Prostate gland (tissue), 2 donors: ENCODE measurements at regions not wholly inside any gene's neighbourhood (a gene's known extent, or its start where the extent isn't known, plus 50 kb on each side); places are given as distances from the start of the nearest gene placed in this dataset.

Experiments
- DNase-seq: peaks from one replicate; pipeline ENCODE4 v3.0.0-alpha.2; 2019; ENCODE audit warnings: low spot score
- H3K27ac ChIP-seq, 2 donors: fragments of 200-600 bp; sonication (generic); 2 replicates each; pipeline ENCODE4 v1.5.1; 2017 to 2019
- H3K27me3 ChIP-seq: fragments of 200-600 bp; sonication (generic); replicated peaks from 2 replicates; pipeline ENCODE4 v1.5.1; 2019; ENCODE audit not compliant: insufficient read depth
- H3K36me3 ChIP-seq, 2 donors: fragments of 200-600 bp; sonication (generic); 1 replicate in 1 of 2; 2 replicates in 1 of 2; pipeline versions ENCODE4 v1.5.1 to v1.8.1; 2017 to 2019
- H3K4me1 ChIP-seq: fragments of 200-600 bp; sonication (generic); replicated peaks from 2 replicates; pipeline ENCODE4 v1.5.1; 2019
- H3K4me3 ChIP-seq, 2 donors: fragments of 200-600 bp; sonication (generic); 2 replicates each; pipeline ENCODE4 v1.5.1; 2017 to 2019
- H3K9me3 ChIP-seq: fragments of 200-600 bp; sonication (generic); 2 replicates; pipeline ENCODE4 v1.5.1; 2017
- CTCF ChIP-seq, 4 experiments: fragments of 200-600 bp in 2 of 4; fragments of 450-650 bp in 2 of 4; sonication (generic) in 2 of 4; IDR thresholded peaks; 1 replicate in 3 of 4; 2 replicates in 1 of 4; pipeline ENCODE4 v1.5.1; 2016 to 2019; ENCODE audit warnings: antibody characterized with exemption in 4 of 4, mild to moderate bottlenecking in 2 of 4, moderate library complexity in 2 of 4
- POLR2A ChIP-seq: fragments of 450-650 bp; IDR thresholded peaks from one replicate; pipeline ENCODE4 v1.6.1; 2016; ENCODE audit warnings: antibody characterized with exemption, mild to moderate bottlenecking
- POLR2AphosphoS5 ChIP-seq: sonication (generic); formaldehyde crosslinking; IDR thresholded peaks from one replicate; pipeline ENCODE4 v1.6.1; 2017; ENCODE audit warnings: antibody characterized with exemption
- WGBS: methylation state at CpG from one replicate; pipeline ENCODE4 v1.1.5; 2018; 5-methylcytosine and 5-hydroxymethylcytosine counted together
- intact Hi-C: fragments of 100-400 bp; cut with DNase I; formaldehyde crosslinking; loops from one replicate; pipeline ENCODE4 v1.14.2; 2022

DNA sequence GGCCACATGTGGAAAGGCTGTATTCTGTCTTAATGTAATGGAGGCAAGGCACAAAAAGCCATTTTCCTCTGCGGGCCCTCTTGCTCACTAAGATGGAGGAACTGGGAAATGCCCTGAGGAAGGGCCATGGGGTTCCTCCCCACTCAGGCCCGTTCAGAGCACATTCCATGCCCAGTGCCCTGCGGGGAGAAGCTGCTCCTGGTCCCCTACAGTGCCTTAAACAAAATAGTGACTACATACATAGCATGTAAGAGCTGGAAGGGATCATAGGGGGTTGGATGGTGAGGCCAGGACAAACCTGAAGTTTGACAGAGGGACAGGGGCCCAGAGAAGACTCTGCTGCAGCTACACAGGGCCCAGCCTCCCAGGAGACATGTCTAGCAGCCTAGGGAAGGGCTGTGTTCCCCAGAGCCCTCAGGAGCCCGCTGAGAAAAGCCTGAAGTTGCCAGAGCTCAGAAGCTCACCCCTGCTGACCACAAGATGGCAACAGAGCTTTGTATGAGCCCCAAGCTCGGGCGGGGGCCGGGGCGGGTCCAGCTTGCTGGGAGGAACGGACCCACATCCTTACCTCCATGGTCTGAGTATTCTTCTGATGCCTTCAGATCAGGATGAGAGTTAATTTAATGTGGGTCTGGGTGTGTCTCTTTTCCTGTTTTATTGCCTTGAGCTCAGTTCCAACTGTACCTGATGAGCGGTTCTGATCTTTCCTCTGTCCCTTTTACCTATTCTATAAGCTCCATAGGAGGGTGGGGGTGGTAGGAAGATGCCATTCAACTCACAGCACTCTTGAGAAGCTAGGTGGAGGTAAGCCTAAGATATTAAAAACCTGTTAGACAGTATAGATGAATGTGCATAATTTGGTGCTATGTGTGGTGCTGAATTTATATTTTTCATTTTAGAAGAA lies 242.9 kb downstream of the CDC5L start:
- Histone ChIP-seq H3K27me3 (no peaks in the 10 kb centered on the region), H3K27ac (no peak overlapping the region), H3K4me3 (no peak overlapping the region), H3K36me3 (no peaks in the 10 kb centered on the region), H3K4me1 (no peaks in the 10 kb centered on the region), H3K9me3 (no peaks in the 10 kb centered on the region)
- peak; percentile 13 for DNase-seq
- 24% methylated on average over 10 of the region's 10 CpGs for WGBS
- TF ChIP-seq POLR2AphosphoS5 (no peak), CTCF (IDR thresholded peaks at IDR 0.05) (peak in 3 of 4 experiments; percentile 51 to 63 (median 54)), POLR2A (no peak)
- intact Hi-C loops, result no loop called here

DNA sequence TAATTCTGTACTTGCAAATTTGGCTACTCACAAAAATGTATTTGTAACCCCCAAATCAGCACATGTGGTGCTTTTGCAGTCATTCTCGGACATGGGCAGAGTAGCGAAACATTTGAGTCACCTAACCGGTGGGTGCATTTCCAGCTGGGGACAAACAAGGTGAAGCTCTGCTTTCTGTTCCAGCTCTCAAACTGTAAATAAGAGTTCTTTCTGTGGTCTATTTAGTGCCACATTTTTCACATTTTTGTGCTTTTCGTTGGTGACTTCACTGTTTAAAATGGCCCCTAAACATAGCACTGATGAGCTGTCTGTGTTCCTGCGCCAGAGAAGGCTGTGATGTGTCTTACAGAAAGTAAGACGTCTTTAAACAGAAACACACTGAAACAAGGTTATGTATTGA lies 244.5 kb downstream of the CDC5L start:
- no peaks in the 10 kb centered on the region for H3K9me3 ChIP-seq
- no peaks in the 10 kb centered on the region for H3K36me3 ChIP-seq
- no peak overlapping the region for H3K4me3 ChIP-seq
- H3K27ac ChIP-seq, result no peak overlapping the region
- H3K27me3 ChIP-seq, result no peaks in the 10 kb centered on the region
- no peak for DNase-seq
- TF ChIP-seq POLR2A (no peak), POLR2AphosphoS5 (no peak), CTCF (IDR thresholded peaks at IDR 0.05) (no peak)
- intact Hi-C loops, result no loop called here
- H3K4me1 ChIP-seq, result no peaks in the 10 kb centered on the region
- 76% methylated on average over 6 of the region's 6 CpGs for WGBS

GRCh38 chr6:44634321-44634720 lies 246.8 kb downstream of the CDC5L start:
- Histone ChIP-seq H3K27ac (no peak overlapping the region), H3K27me3 (no peaks in the 10 kb centered on the region), H3K4me1 (no peaks in the 10 kb centered on the region), H3K9me3 (no peaks in the 10 kb centered on the region), H3K36me3 (no peaks in the 10 kb centered on the region), H3K4me3 (no peak overlapping the region)
- no peak for DNase-seq
- 89% methylated on average over 8 of the region's 8 CpGs for WGBS
- no peak for TF ChIP-seq POLR2AphosphoS5
- no peak for TF ChIP-seq POLR2A
- TF ChIP-seq CTCF (IDR thresholded peaks at IDR 0.05), result no peak
- intact Hi-C loops, result no loop called here

- 69% methylated on average over 4 of the region's 4 CpGs for WGBS
- H3K4me1 ChIP-seq, result no peaks in the 10 kb centered on the region
- no peaks in the 10 kb centered on the region for H3K36me3 ChIP-seq
- H3K27me3 ChIP-seq, result no peaks in the 10 kb centered on the region
- no peak for DNase-seq
- no peak overlapping the region for H3K27ac ChIP-seq
- H3K4me3 ChIP-seq, result no peak overlapping the region
- TF ChIP-seq POLR2A, result no peak
- TF ChIP-seq CTCF (IDR thresholded peaks at IDR 0.05), result no peak
- TF ChIP-seq POLR2AphosphoS5, result no peak
- intact Hi-C loops, result loop anchor here (5.0 kb wide), 1 partner anchor 158 kb away; no protein-coding TSS in a partner anchor
- H3K9me3 ChIP-seq, result no peaks in the 10 kb centered on the region
Observed at GRCh38 chr6:44635486-44635885, 248.0 kb downstream of the CDC5L start.
